Fibroblast of the aortic adventitia (primary cell): ENCODE measurements at regions not wholly inside any gene's neighbourhood (a gene's known extent, or its start where the extent isn't known, plus 50 kb on each side); places are given as distances from the start of the nearest gene placed in this dataset.

Experiments
- DNase-seq: peaks from one replicate; pipeline ENCODE4 v3.0.0-alpha.2; 2010; ENCODE audit warnings: low read depth
- H3K4me3 ChIP-seq: 2 replicates; pipeline ENCODE4 v1.5.1; 2011; ENCODE audit warnings: low read depth, mild to moderate bottlenecking, control low read depth, low read length, moderate library complexity
- TF ChIP-seq, protein P1 (sequence below): IDR thresholded peaks from 2 replicates; pipeline ENCODE4 v1.5.1; 2011; ENCODE audit warnings: mild to moderate bottlenecking, low read length, control low read depth, inconsistent platforms; ENCODE audit not compliant: insufficient read depth

DNA sequence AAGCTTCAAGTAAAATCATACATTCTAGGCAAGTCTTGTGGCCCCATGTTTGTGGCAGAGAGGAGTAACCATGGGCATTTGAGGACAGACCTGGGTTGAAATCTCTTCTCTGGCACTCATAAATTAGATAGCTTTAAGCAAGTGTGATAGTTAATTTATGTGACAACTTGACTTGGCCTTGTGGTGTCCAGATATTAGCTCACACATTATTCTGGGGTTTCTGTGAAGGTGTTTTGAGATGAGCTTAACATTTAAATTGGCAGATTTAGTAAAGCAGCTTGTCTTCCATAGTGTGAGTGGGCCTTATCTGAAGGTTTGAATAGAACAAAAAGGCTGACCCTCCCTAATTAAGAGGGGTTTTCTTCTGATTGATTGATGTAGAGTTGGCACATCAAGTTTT, 161.4 kb upstream of the SPRY2 start:
- no peak for DNase-seq
- TF ChIP-seq, protein P1, sequence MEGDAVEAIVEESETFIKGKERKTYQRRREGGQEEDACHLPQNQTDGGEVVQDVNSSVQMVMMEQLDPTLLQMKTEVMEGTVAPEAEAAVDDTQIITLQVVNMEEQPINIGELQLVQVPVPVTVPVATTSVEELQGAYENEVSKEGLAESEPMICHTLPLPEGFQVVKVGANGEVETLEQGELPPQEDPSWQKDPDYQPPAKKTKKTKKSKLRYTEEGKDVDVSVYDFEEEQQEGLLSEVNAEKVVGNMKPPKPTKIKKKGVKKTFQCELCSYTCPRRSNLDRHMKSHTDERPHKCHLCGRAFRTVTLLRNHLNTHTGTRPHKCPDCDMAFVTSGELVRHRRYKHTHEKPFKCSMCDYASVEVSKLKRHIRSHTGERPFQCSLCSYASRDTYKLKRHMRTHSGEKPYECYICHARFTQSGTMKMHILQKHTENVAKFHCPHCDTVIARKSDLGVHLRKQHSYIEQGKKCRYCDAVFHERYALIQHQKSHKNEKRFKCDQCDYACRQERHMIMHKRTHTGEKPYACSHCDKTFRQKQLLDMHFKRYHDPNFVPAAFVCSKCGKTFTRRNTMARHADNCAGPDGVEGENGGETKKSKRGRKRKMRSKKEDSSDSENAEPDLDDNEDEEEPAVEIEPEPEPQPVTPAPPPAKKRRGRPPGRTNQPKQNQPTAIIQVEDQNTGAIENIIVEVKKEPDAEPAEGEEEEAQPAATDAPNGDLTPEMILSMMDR: no peak
- H3K4me3 ChIP-seq: no peak overlapping the region

DNA sequence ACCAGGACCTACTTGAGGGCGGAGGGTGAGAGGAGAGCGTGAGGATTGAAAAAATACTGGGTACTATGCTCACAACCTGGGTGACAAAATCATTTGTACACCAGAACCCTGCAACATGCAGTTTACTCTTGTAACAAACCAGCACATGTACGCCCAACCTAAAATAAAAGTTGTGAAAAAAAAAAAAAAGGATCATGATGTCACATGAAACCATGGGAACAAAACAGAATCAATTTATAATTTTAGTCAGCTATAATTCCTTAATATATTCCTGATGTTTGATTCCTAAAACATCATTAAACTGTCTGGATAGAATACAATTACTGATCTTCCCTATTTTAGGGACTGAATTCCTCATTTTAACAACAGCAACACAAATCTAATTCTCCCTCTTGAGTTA, 160.6 kb upstream of the SPRY2 start:
- TF ChIP-seq, protein P1: no peak
- DNase-seq: no peak
- H3K4me3 ChIP-seq: no peak overlapping the region

DNA sequence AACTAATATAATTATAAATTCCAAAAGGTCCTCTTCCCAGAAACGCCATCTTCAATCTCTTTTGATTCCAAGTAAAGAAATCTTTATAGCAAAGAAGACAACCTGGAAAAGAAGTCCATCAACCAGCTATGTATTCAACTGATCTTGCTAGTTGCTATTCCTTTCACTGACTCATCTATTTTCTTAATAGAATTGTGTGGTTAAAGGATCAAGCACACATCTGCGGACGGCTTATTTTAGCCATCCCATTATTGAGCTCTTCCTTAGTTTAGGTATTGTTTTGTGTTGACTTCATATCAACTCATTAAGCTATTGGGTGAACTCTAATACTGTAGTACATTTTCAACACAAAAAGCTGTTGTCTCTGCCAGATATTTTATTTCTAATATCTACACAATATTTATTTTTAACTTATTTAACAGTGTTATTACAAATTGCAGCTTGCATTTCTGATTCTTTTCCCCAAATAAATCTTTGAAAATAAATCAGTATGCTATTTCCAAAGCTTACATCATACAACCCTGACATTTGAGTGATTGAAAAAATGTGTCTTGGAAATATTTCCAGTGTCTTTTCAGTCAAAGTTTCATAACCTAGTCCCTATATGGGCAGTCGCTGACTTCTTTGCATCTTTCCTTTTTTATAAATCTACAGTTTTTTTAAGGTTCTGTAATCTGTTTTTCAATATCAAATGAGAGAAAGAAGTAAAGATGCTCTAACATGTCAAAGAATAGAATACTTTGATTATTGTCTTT, 158.8 kb upstream of the SPRY2 start:
- H3K4me3 ChIP-seq: no peak overlapping the region
- peak; percentile 0 for DNase-seq
- TF ChIP-seq, protein P1: no peak

GRCh38 chr13:80498433-80498832, 157.5 kb upstream of the SPRY2 start:
- TF ChIP-seq, protein P1: no peak
- DNase-seq: no peak
- no peak overlapping the region for H3K4me3 ChIP-seq

DNA sequence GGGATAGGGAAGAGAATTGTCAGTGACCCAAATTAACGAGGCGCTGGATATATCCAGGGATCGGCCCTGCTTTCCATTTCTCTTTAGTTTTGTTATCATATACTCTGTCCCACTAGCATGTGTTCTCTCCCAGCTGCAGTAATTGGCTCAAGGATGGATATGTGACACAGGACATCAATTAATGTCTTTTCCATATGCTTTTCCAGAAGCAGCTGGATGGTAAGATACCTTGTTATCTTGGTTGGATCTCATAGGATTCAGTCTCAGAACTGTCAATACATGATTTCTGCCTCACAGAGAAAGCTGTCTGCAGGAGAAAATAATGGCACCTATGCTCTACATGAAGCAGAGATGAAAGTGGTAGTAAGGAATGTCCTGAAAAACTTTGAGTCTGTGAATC, 157.1 kb upstream of the SPRY2 start:
- DNase-seq: no peak
- H3K4me3 ChIP-seq: no peak overlapping the region
- TF ChIP-seq, protein P1: no peak

DNA sequence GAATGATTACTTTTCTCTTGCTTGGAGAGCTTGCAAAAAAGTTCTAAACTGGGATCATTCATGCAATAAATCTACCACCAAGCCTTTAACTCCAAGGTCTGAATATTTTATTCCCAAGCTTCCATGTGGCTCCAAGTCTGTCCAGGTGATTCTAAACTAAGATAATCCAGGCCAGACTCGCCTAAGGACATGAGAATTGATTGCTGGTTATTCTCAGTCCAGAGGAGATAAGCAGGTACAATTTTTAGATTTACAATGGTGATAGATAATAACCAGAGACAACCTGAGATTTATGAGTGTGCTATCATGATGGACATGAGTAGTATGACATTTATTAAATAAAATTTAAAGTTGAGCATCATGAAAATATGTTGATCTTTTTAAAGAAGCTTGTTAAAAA, 156.5 kb upstream of the SPRY2 start:
- TF ChIP-seq, protein P1: no peak
- H3K4me3 ChIP-seq: no peak overlapping the region
- DNase-seq: no peak
